ENCODE measurements at regions not wholly inside any gene's neighbourhood (a gene's known extent, or its start where the extent isn't known, plus 50 kb on each side); places are given as distances from the start of the nearest gene placed in this dataset.

- TF ChIP-seq TAF1 (IDR thresholded peaks at IDR 0.05; ENCODE audit: borderline replicate concordance, low read depth, low read length) (no peak), POLR2A (IDR thresholded peaks at IDR 0.05; ENCODE audit: low read depth, low read length) (no peak)
Measured at GRCh38 chr16:6510261-6510660, 822.4 kb upstream of the RBFOX1 start.

All from GM12892 (cell line).